ENCODE measurements at regions not wholly inside any gene's neighbourhood (a gene's known extent, or its start where the extent isn't known, plus 50 kb on each side); places are given as distances from the start of the nearest gene placed in this dataset.

DNA sequence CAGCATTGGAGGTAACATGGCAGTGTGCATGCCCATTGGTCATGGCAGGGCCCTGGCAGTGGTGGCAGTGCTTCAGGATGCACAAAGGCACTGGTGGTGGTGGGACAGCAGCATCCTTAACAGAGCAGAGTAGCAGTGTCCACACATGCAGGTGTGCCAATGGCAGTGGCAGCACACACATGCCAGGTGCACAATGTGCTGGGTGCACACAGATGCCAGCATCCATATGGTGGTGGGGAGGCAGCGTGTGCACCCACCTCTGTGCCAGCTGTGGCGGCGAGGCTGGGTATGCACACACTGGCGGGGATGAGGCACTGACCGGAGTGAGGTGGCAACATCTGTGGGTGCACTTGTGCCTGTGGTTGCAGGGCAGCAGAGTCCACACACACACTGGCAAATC, 150.6 kb downstream of the SI start:
- TF ChIP-seq, protein P1, sequence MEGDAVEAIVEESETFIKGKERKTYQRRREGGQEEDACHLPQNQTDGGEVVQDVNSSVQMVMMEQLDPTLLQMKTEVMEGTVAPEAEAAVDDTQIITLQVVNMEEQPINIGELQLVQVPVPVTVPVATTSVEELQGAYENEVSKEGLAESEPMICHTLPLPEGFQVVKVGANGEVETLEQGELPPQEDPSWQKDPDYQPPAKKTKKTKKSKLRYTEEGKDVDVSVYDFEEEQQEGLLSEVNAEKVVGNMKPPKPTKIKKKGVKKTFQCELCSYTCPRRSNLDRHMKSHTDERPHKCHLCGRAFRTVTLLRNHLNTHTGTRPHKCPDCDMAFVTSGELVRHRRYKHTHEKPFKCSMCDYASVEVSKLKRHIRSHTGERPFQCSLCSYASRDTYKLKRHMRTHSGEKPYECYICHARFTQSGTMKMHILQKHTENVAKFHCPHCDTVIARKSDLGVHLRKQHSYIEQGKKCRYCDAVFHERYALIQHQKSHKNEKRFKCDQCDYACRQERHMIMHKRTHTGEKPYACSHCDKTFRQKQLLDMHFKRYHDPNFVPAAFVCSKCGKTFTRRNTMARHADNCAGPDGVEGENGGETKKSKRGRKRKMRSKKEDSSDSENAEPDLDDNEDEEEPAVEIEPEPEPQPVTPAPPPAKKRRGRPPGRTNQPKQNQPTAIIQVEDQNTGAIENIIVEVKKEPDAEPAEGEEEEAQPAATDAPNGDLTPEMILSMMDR (IDR thresholded peaks at IDR 0.05 in 4 of 5, conservative IDR thresholded peaks at IDR 0.05 in 1 of 5) = no peak
- TF ChIP-seq POLR2A (IDR thresholded peaks at IDR 0.05) = no peak

All from gastrocnemius medialis (tissue), 4 donors.